GM12878 (cell line): ENCODE measurements at regions not wholly inside any gene's neighbourhood (a gene's known extent, or its start where the extent isn't known, plus 50 kb on each side); places are given as distances from the start of the nearest gene placed in this dataset.

ENCODE experiments used
- BCL3 ChIP-seq: IDR thresholded peaks from 2 replicates; pipeline ENCODE4 v1.6.1; 2011; ENCODE audit warnings: borderline replicate concordance, low read depth, mild to moderate bottlenecking, moderate library complexity, low read length; ENCODE audit not compliant: insufficient read depth, poor library complexity, severe bottlenecking
- EP300 ChIP-seq, 2 experiments: fragments of 150-350 bp in 1 of 2; IDR thresholded peaks; 2 replicates each; pipeline ENCODE4 v1.6.1; 2011 to 2012; ENCODE audit warnings: low read depth in 2 of 2, low read length in 2 of 2, borderline replicate concordance in 1 of 2, improper control_type of control experiment in 1 of 2, inconsistent platforms in 1 of 2; ENCODE audit not compliant: control insufficient read depth in 1 of 2
- EZH2 ChIP-seq: IDR thresholded peaks from 2 replicates; pipeline ENCODE4 v1.6.1; 2012; ENCODE audit warnings: low read depth, mild to moderate bottlenecking, control low read depth, inconsistent platforms, low read length, borderline replicate concordance; ENCODE audit not compliant: control insufficient read depth
- HSF1 ChIP-seq: fragments of 150-350 bp; IDR thresholded peaks from 2 replicates; pipeline ENCODE4 v1.6.1; 2014; ENCODE audit warnings: mild to moderate bottlenecking, low read depth, low read length
- KDM1A ChIP-seq: fragments of 200-600 bp; sonication (generic); IDR thresholded peaks from 2 replicates; pipeline ENCODE4 v1.6.1; 2016; ENCODE audit warnings: borderline replicate concordance
- NFIC ChIP-seq: IDR thresholded peaks from 2 replicates; pipeline ENCODE4 v1.6.1; 2012; ENCODE audit warnings: low read depth, mild to moderate bottlenecking, inconsistent platforms, low read length, moderate library complexity
- PAX5 ChIP-seq: IDR thresholded peaks from 2 replicates; pipeline ENCODE4 v1.6.1; 2011; ENCODE audit warnings: low read depth, low read length, borderline replicate concordance
- POLR2AphosphoS5 ChIP-seq: IDR thresholded peaks from 2 replicates; pipeline ENCODE4 v1.6.1; 2011; ENCODE audit warnings: mild to moderate bottlenecking, low read length, inconsistent platforms
- RAD21 ChIP-seq: IDR thresholded peaks from 2 replicates; pipeline ENCODE4 v1.6.1; 2011; ENCODE audit warnings: mild to moderate bottlenecking, low read depth, low read length, moderate library complexity; ENCODE audit not compliant: insufficient read depth
- RCOR1 ChIP-seq: conservative IDR thresholded peaks from 2 replicates; pipeline ENCODE4 v1.6.1; 2012; ENCODE audit warnings: low read depth, low read length, improper control_type of control experiment
- RELB ChIP-seq: fragments of 450-650 bp; IDR thresholded peaks from 2 replicates; pipeline ENCODE4 v1.6.1; 2017; ENCODE audit warnings: low read depth, mild to moderate bottlenecking, moderate library complexity
- SMC3 ChIP-seq: IDR thresholded peaks from 2 replicates; pipeline ENCODE4 v1.6.1; 2011; ENCODE audit warnings: low read length, improper control_type of control experiment, borderline replicate concordance
- ZBTB4 ChIP-seq: fragments of 450-650 bp; formaldehyde crosslinking; IDR thresholded peaks from 2 replicates; pipeline ENCODE4 v1.4.0; 2022; ENCODE audit warnings: mild to moderate bottlenecking, moderate library complexity
- TF ChIP-seq, protein P1 (sequence below): IDR thresholded peaks from 2 replicates; pipeline ENCODE4 v1.6.1; 2011; ENCODE audit warnings: low read depth, mild to moderate bottlenecking, low read length, moderate library complexity, borderline replicate concordance; ENCODE audit errors: extremely low read depth

- 0 out of 2 replicates have a peak, but pooled peaks have one; percentile 33 for TF ChIP-seq PAX5
- TF ChIP-seq BCL3, result no peak
- TF ChIP-seq, protein P1, sequence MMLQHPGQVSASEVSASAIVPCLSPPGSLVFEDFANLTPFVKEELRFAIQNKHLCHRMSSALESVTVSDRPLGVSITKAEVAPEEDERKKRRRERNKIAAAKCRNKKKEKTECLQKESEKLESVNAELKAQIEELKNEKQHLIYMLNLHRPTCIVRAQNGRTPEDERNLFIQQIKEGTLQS, result no peak
- no peak for TF ChIP-seq SMC3
- TF ChIP-seq POLR2AphosphoS5, result no peak
- TF ChIP-seq RAD21, result no peak
- no peak for TF ChIP-seq NFIC
- TF ChIP-seq ZBTB4 (CRISPR knock-in tag), result no peak
- no peak for TF ChIP-seq EZH2
- no peak for TF ChIP-seq KDM1A
- no peak for TF ChIP-seq RCOR1
- TF ChIP-seq HSF1, result no peak
- TF ChIP-seq RELB, result no peak
- TF ChIP-seq EP300 (IDR thresholded peaks at IDR 0.05; ENCODE audit: borderline replicate concordance in 1 of 2, control insufficient read depth in 1 of 2, low read depth in 2 of 2, low read length in 2 of 2), result no peak
Measured at GRCh38 chr14:73784181-73784987, 67.2 kb upstream of the PTGR2 start (continued).
